Hepatocyte (in vitro differentiated cells): ENCODE measurements at regions not wholly inside any gene's neighbourhood (a gene's known extent, or its start where the extent isn't known, plus 50 kb on each side); places are given as distances from the start of the nearest gene placed in this dataset.

Experiments used
- CTCF ChIP-seq: fragments of 200-600 bp; sonication (generic); IDR thresholded peaks from 2 replicates; pipeline ENCODE4 v1.5.1; 2016; ENCODE audit warnings: antibody characterized with exemption, mild to moderate bottlenecking; ENCODE audit not compliant: poor library complexity
- EZH2phosphoT487 ChIP-seq: fragments of 200-600 bp; sonication (generic); IDR thresholded peaks from one replicate; pipeline ENCODE4 v1.6.1; 2018; ENCODE audit warnings: antibody characterized with exemption, mild to moderate bottlenecking, low read depth, moderate library complexity; ENCODE audit not compliant: unreplicated experiment, severe bottlenecking

GRCh38 chr20:19918965-19919329 lies 98.2 kb upstream of the NAA20 start:
- no peak for TF ChIP-seq CTCF
- TF ChIP-seq EZH2phosphoT487 = no peak
